NOMO-1 treated with dmso at 0.1 percent for 144 hours (cell line): ENCODE measurements at regions not wholly inside any gene's neighbourhood (a gene's known extent, or its start where the extent isn't known, plus 50 kb on each side); places are given as distances from the start of the nearest gene placed in this dataset.

Source experiments
- DNase-seq: peaks from one replicate; lab custom pipeline; 2025; ENCODE audit not compliant: unreplicated experiment; lab: John Stamatoyannopoulos, UW

DNA sequence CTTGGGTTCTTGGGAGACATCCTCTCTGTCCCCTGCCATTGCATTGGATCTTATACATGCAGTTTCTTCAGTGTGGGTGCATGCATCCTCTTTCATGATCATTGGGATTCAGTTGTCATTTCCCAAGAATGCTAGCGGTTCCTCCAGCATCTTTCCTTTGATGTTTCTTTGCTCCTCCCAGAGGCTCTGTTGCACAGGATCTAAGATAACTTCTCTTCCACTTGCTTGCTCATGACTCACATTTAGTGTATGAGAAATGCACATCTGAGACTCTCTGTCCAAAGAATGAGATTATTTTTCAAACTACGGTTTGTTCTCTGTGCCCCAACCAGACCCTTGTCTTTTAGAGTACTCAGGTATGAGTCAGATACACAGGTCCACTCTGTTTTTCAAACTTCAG, 197.1 kb downstream of the NDFIP2 start:
- no peak for DNase-seq

DNA sequence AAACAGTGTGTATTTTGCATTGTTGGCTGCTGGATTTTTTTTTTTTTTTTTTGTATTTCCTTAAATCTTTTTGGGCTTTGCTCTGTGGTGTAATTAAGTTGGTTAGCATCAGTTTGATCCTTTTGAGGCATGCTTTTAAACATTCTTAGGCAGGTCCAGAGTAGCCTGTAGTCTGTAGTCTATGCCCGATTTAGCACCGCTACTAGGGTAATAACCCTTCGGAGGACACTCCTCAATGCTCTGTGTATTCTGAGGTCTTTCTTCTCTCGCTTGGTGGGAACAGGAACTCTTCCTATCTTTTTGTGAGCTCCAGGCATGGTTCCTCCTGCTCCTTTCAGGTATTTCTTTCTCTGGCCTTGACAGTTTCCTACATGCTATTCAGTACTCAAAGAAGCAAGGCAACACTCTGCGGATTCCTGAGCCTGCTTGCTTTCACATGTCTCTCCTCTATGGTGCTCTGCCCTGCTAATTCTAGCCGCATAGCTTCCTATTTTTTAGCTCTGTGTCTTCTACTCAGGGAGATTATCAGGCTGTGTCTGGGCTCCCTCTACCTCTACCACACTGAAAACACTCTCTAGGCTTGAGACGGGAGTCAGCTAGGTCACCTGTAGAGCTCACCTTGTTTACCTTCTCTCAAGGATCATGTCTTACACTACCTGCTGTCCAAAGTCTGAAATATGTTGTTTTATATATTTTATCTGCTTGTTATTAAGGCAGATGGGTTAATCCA, 195.1 kb downstream of the NDFIP2 start:
- no peak for DNase-seq

DNA sequence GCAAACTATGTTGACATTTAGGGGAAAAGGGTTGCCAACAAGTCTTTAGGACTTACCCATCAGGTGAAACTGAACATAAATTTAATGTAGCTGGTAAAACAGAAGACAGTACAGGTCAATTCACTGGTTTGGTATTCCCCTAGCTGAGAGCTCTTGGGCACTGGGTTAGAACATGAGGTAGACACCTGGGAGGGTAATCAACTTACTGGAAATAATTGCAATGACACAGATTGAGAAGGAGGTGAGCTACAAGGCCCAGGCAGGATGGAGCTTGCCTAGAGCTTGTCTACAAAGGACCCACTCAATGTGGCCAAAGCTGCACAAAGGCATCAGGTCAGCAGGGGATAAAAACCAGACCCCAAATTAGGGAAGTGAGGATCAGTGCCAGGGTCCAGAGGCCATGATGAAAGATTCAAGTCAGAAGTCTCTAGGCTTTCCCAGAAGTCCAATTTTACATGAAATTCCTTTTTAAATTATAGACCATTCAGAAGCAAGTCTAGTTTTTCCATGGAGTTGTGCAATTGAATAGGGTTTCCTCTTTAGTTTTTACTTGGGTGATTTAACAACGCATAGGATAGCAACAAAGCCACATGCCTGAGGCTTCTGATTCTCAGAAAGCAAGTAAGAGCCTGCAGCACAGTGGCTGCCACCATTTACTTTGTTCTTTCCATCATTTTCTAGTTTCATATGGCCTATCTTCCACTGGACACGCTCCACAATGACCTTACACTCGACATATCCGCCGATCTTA, 194.0 kb downstream of the NDFIP2 start:
- no peak for DNase-seq

DNA sequence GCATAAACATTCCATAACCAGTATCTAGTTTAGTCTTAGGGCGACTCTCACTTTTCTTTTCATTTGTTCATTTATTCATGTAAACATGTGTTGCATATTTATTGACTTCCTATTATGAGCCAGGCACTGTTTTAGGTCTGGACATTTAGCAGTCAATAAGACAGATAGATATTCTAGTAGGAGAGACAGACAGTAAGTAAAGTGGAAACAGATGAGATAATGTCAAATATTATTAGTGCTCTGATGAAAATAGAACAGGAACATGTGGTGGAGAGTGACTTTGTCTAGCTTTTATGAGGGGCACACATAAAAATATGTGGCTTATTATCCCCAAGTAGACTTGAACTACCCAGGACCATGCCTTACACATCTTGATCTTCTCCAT, 193.0 kb downstream of the NDFIP2 start:
- no peak for DNase-seq

DNA sequence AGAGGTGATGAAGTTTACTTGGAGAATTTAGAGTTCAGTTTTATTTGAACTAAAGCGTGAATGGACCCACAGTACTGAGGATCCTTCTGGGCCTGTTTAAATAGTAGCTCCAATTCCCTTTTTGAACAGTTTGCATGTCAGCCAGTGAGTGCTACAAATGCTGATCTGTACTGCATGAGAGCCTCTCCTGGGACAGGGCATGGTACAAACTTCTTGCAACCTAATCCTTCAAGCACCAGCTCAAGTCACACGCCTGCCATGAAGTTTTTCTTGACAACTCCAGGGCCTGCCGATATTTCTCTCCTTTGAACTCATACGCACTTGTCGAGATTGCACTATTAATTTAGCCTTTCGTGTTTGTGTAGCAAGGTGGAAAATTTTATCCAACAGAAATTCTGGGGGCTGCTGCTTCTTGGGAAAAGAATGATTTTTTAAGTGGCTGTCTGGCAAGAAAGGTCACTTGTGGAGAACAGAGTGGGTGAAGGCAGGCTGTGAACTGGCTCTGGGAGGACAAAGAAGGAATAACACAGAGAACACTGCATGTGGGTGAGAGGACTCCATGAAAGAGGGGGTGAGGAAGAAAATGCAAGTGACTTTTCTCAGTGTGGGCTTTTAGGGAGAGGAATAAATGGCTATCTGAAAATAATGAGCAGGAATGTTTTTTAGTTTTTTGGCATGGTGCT, 192.5 kb downstream of the NDFIP2 start:
- no peak for DNase-seq

DNA sequence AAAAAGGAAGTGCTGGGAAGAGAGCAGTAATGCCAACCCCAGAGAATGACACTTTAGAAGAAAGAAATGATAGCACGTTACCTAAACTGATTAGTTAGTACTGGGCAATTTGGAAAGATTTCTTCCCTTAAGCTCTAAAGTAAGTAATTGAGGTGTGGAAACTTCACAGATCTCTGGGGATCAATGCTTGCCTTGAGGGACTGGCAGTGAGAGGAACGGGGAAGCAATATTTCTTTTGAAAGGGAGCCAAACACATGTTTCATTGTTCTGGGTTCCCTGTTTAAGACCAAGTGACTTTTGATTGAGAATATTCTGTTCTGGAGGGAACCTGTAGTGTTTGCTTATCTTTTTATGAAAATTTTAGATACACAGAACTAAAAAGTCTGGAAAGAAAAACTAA, 190.5 kb downstream of the NDFIP2 start:
- no peak for DNase-seq

DNA sequence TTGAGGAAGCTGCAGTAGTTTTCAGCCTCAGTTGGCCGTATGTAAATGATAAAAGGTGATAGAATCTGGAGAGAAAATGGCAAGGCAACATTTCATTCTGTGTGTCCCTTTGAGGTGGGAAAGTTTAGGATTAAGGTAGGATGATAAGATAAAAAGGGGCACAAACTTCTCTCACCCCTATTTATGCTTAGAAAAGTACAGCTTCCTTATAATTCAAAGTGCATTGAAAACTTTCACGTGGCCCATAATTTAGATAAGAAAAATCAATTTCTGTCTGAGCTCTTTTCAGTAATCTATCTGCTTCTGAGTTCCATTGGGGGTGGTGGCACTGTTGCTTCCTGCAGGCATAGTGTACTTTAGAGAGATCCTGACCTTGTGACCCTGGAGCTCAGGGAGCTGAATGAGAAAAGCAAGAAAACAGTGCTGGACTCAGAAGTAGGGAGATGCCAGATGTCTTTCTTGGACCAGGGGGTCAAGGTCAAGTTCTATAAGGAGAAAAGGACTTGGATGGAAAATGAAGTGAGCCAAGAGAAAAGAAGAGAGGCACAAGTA, 187.3 kb downstream of the NDFIP2 start:
- no peak for DNase-seq

DNA sequence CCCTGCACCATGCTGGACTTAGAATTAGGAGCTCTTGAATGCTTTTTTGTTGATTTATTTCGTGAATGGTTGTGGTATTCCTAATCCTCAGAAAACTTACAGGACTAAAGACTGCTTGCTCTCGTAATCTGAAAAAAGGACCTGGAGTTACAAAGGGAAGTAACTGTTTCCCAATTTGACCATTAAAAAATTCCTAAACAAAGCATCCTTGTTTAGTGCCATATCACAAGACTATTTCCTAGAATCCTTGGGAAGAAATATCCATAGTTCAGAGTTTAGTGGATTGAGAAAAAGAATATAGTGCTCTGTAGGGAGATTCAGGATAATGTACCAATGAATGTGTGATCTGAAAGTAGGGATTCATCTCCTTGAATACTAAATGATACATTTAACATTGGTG, 186.8 kb downstream of the NDFIP2 start:
- DNase-seq = no peak

DNA sequence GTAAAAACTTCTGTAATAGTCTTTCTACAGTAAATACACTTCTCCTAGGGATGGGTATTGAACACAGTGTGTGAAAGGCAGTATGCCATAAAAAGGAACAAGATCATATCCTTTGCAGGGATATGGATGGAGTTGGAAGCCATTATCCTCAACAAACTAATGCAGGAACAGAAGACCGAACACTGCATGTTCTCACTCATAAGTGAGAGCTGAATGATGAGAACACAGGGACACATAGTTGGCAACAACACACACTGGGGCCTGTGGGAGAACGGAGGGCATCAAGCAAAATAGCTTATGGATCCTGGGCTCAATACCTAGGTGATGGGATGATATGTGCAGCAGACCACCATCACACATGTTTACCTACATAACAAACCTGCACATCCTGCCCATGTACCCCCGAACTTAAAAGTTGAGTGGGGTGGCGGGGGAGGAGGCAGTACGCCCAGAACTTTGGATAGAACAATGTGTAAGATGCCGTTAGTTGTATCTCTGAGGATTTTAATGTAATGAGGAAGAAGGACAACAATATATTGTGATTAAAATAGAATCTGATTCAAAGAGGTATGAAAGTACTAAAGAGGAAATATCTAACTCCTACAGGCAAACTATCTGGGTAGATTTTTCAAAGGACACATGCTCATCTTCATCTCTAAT, 183.2 kb downstream of the NDFIP2 start:
- no peak for DNase-seq

DNA sequence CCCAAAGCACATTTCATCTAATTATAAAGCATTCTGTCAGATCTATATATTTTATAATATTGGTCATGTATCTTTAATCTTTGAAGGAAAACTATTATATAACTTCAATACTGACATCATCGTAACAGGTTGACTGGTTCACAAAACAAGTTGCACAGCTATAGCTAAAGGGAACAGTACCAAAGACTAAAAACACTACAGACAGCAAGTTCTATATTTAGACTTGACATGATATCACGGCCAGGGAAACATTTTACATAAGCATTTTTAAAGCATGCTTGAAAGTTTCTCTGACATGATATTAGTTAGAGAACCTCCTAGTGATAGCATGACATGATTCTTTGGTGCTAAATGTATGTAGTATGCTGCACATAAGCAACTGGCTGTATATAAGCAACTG, 182.5 kb downstream of the NDFIP2 start:
- DNase-seq = no peak

DNA sequence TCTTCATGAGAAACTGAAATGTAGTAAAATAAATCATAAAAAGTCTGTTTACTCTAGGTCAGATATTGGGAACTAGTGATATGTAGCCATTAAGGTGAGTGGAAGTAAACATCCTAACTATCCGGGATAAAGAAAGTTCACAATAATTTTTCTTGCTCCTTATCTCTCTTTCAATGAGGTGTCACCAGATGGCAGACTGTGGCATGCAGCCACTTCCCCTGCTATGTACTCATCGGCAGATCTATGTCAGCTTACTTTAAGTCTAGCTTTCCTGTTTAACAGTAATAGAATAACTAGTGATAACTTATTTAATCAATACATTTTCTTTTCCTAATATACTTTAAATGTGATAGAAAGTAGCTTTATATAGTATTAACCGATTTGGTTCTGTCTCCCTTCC, 181.9 kb downstream of the NDFIP2 start:
- DNase-seq = no peak

DNA sequence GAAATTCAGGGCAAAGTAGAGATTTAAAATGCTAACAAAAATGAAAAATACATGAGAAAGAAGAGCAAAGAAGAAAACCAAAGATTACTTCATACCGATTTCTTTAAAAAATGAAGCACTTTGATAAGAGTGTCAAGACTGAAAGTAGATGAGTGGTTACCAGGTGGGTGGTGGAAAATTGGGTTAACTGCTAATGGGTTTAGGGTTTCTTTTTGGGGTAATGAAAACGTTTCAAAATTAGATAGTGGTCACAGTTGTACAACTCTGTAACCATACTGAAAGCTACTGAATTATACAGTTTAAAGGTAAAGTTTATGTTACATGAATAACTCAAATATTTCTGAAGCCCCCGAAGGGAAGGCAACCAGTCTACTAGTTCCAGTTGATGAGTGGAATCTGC, 179.4 kb downstream of the NDFIP2 start:
- DNase-seq = no peak

DNA sequence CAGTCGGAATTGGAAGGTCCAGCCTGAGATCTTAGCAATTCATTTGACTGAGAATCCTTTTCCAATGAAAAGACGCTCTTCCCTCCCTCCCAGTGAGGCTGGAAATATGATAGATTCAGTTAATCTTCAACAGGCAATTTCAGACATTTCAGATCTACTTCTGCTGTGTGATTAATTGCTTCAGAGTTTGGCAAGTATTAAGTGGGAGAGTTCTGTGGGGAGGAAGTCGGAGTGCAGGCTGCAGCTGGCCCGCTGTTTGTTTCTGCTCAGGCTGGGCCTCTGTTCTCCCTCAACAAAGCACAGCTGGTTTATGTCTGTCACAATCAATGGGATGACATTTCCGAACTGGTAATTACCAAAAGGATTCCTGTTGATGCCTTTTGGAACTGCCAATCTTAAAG, 178.2 kb downstream of the NDFIP2 start:
- DNase-seq = peak; percentile 1

DNA sequence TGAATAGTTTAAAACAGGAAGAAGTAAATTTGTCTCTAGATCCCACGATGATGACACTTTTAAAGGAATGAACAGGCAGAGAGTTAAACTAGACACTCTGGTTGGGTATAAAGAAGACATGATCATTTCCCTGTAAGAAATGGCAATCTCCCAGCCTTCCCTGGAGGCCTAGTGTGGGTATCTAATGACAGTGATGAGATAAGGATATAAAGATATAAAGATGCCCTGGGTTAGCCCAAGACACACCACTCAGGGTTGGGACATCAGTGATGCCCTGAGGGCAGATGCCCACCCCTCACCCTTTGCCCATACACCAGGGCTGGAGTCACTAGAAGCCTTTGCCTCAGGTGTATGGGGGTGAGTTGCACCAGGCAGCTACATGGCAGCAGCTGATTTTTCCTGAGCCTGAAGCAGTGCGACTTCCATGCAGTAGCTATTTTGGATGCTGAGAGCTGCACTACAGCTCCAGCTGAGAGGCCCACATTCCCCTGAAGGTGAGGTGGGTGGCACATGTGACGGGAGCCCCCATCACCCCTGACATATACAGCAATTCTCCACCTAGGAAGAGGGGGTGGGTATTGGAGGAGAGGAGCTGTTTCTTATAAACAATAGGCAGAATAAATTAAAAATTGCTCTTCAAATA, 177.5 kb downstream of the NDFIP2 start:
- DNase-seq = no peak

DNA sequence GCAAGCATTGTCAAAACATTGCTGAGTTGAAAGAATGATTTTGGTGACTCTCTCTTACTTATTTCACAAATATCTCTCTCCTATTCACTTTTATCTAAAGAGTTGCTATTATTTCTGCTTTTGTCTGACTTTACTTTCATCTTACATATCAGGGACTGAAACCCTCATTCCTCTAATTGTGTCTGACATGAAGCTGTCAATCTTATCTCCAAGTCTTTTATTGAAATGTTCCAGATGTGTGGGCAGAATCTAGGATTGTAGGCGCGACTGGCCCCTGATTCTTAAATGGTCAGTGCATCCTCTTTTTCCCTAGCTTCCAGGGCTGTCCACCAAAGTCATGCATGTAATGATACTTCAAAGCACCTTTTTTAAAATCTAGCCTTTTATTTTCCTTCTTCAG, 174.6 kb downstream of the NDFIP2 start:
- no peak for DNase-seq

DNA sequence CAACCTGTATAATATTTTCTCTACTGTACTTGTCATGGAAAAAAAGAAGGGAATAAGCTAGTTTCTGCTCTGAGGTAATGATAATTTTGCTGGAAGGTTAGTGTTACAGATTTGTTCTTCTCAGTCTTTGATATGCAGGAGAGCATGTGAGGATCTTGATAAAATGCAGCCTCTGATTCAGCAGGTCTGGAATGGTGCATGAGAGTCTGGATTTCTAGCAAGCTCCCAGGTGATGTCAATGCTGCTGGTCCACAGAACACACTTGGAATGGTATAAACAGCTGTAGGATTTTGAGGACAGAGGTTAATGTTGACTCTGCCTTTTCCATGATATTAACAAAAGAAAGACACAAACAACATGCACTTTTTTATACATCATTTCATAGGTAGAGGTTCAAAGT, 173.6 kb downstream of the NDFIP2 start:
- DNase-seq = no peak

DNA sequence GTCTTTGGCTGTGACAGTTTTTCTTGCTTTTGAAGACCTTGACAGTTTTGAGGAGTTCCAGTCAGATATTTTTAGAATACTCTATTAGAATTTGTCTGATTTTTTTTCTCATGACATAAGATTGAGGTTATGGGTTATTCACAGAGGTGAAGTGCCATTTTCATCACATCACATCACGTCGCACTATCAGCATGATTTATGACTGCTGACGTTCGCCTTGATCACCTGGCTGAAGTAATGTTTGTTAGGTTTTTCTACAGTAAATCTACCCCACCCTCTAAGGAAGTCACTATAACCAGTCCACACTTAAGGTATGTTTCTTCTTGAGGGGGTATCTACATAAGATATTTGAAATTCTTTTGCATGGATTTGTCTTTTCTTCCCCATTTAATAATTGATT, 169.7 kb downstream of the NDFIP2 start:
- DNase-seq = no peak

DNA sequence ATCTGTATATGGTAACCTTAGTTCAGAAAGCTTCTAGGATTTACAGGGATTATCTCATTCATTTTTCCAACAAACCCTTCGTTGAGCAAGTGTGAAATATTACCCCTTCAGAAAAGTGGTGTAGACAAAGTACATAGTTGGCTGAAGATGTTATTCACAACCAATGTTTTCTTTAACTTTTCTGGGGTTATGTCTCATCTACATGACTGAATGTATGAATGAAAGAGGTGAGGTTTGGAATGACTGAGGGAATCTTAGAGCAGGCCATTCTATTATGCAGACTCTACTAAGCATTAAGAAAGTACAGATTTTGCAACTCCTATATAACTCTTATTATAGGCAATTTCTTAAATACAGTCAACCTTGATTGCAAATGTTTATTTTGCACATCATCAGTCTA, 167.2 kb downstream of the NDFIP2 start:
- DNase-seq = no peak

DNA sequence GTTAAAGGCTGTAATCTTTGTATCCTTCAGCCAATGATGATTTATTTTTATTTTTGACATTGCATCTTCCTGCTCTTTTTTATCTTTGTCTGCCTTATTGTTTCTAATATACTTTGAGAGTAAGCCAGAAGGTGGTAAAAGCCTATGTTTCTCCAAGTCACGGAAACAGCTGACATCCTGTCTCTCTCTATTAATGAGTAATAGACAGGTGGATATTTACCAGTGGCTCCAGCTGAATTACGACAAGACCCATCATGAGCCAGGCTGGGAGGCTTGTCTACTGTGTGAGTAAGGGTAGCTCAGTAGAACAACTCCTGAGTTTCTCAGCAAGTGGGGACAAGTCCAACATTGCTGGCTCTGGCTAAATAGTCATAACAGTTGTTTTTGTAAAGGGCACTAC, 166.6 kb downstream of the NDFIP2 start:
- no peak for DNase-seq

DNA sequence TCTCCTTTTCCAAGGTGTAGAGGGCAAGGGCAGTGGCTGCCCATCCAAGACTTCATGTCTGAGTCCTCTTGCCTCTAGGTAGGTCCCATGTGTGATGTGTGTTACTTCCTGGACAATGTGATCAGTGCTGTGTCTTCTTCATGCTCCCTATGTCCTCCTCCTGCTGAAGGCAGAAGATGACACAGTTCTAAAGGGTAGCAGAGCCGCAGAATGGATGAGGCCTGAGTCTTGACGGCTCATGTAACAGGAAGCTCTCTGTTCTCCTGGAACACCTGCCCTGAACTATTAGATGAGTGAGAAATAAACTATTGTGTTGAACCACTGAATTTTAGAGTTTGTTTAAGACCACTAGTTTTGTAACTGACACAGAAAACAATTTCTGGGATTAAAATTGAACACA, 165.9 kb downstream of the NDFIP2 start:
- DNase-seq = no peak

DNA sequence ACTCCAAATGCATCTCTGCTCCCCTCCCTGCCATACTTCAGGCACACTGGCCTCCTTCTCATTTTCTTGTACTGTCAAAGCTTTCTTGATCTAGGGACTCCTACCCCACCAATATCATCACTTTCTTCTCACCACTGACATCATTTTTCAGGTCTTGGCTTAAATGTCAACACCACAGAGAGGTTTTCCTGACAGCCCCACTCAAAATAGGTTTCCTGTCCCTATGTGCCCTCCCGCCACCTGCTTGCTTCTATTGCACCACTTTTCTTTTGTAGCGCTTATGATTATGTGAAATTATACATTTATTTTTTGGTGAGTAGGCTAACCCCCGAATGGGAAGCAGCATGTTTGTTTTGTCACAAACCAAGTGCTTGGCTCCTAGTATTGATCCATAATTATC, 164.6 kb downstream of the NDFIP2 start:
- no peak for DNase-seq
